22Rv1 (cell line): ENCODE measurements at regions not wholly inside any gene's neighbourhood (a gene's known extent, or its start where the extent isn't known, plus 50 kb on each side); places are given as distances from the start of the nearest gene placed in this dataset.

Source experiments
- CTCF ChIP-seq: fragments of 450-650 bp; IDR thresholded peaks from 2 replicates; pipeline ENCODE4 v1.5.1; 2017; ENCODE audit warnings: mild to moderate bottlenecking
- ZFX ChIP-seq: fragments of 450-650 bp; IDR thresholded peaks from 2 replicates; pipeline ENCODE4 v1.6.1; 2017; ENCODE audit warnings: antibody characterized with exemption, borderline replicate concordance

- no peak for TF ChIP-seq CTCF
- TF ChIP-seq ZFX: no peak
These were observed 98.9 kb upstream of the SLC6A6 start for GRCh38 chr3:14303336-14304100.
